ENCODE measurements at regions not wholly inside any gene's neighbourhood (a gene's known extent, or its start where the extent isn't known, plus 50 kb on each side); places are given as distances from the start of the nearest gene placed in this dataset.

DNA sequence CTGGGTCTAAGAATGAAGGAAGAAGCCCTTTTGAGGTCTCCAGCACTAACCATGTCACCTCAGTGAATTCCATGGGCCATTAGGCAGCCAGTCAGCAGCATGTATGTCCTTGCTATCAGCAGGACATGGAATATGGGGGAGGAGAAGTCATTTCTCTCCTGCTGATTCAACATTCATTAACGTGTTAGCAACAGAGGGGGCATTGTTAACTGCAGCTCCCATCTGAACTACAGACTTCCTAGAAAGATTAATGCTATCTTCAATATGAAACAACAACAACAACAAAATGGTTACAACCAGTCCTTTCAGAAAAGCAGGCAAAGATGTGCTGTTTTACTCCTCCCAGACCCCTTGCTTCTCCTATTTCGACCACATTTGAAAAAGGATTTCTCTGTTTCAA, 120.4 kb upstream of the SLC34A2 start:
- TF ChIP-seq, protein P1, sequence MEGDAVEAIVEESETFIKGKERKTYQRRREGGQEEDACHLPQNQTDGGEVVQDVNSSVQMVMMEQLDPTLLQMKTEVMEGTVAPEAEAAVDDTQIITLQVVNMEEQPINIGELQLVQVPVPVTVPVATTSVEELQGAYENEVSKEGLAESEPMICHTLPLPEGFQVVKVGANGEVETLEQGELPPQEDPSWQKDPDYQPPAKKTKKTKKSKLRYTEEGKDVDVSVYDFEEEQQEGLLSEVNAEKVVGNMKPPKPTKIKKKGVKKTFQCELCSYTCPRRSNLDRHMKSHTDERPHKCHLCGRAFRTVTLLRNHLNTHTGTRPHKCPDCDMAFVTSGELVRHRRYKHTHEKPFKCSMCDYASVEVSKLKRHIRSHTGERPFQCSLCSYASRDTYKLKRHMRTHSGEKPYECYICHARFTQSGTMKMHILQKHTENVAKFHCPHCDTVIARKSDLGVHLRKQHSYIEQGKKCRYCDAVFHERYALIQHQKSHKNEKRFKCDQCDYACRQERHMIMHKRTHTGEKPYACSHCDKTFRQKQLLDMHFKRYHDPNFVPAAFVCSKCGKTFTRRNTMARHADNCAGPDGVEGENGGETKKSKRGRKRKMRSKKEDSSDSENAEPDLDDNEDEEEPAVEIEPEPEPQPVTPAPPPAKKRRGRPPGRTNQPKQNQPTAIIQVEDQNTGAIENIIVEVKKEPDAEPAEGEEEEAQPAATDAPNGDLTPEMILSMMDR (IDR thresholded peaks at IDR 0.05; ENCODE audit: insufficient read depth, low read depth, low read length) = no peak
- TF ChIP-seq EZH2 (IDR thresholded peaks at IDR 0.05; ENCODE audit: insufficient read depth, low read length) = no peak

Measured in astrocyte (in vitro differentiated cells and primary cell).